Left ventricle myocardium inferior (tissue), 1 donor: ENCODE measurements at regions not wholly inside any gene's neighbourhood (a gene's known extent, or its start where the extent isn't known, plus 50 kb on each side); places are given as distances from the start of the nearest gene placed in this dataset.

Experiments used
- DNase-seq: peaks from one replicate; pipeline ENCODE4 v3.0.0-alpha.2; 2020
- H3K27ac ChIP-seq: fragments of 200-600 bp; replicated peaks from 2 replicates; pipeline ENCODE4 v1.8.0; 2021
- H3K27me3 ChIP-seq: fragments of 200-600 bp; 2 replicates; pipeline ENCODE4 v1.8.0; 2021; ENCODE audit warnings: low read depth
- H3K36me3 ChIP-seq: fragments of 200-600 bp; 2 replicates; pipeline ENCODE4 v1.8.0; 2021
- H3K4me1 ChIP-seq: fragments of 200-600 bp; 2 replicates; pipeline ENCODE4 v1.8.0; 2021
- H3K4me3 ChIP-seq: fragments of 200-600 bp; 2 replicates; pipeline ENCODE4 v1.8.0; 2021; ENCODE audit warnings: mild to moderate bottlenecking, moderate library complexity
- H3K9me3 ChIP-seq: fragments of 200-600 bp; replicated peaks from 2 replicates; pipeline ENCODE4 v1.8.0; 2021
- intact Hi-C: fragments of 100-400 bp; cut with micrococcal nuclease; formaldehyde crosslinking; loops from one replicate; pipeline ENCODE4 v1.11.0; 2022
- TF ChIP-seq, protein P1 (sequence below): fragments of 200-600 bp; IDR thresholded peaks from 2 replicates; pipeline ENCODE4 v1.8.0; 2021; ENCODE audit warnings: antibody characterized with exemption, mild to moderate bottlenecking, borderline replicate concordance
- donor health status: DM: no; HTN: yes; CAD: no; lungs with severe emphysema.

DNA sequence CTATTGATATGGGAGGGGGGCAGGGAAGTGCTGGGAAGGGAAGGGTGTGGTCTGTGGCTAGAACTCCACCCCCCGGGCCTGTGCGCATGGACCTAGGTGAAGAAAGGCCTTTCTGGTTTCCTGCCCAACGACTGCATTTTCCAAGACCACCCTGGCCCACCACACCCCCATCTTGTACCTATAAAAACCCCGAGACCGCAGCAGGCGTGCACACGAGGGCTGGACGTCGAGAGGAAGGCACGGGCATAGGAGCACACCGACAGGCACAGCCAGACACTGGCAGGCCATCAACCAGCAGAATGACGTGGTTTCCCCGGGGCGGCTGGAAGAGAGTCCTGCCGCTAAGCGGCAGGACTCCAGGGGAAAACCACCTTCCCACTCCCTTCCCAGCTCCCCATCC, 981.1 kb downstream of the PCDH7 start:
- no peaks in the 10 kb centered on the region for H3K9me3 ChIP-seq
- DNase-seq, result no peak
- H3K4me1 ChIP-seq, result no peaks in the 10 kb centered on the region
- H3K36me3 ChIP-seq, result no peaks in the 10 kb centered on the region
- H3K27ac ChIP-seq, result no peak overlapping the region
- no peaks in the 10 kb centered on the region for H3K27me3 ChIP-seq
- no peak overlapping the region for H3K4me3 ChIP-seq
- intact Hi-C loops, result no loop called here
- TF ChIP-seq, protein P1, sequence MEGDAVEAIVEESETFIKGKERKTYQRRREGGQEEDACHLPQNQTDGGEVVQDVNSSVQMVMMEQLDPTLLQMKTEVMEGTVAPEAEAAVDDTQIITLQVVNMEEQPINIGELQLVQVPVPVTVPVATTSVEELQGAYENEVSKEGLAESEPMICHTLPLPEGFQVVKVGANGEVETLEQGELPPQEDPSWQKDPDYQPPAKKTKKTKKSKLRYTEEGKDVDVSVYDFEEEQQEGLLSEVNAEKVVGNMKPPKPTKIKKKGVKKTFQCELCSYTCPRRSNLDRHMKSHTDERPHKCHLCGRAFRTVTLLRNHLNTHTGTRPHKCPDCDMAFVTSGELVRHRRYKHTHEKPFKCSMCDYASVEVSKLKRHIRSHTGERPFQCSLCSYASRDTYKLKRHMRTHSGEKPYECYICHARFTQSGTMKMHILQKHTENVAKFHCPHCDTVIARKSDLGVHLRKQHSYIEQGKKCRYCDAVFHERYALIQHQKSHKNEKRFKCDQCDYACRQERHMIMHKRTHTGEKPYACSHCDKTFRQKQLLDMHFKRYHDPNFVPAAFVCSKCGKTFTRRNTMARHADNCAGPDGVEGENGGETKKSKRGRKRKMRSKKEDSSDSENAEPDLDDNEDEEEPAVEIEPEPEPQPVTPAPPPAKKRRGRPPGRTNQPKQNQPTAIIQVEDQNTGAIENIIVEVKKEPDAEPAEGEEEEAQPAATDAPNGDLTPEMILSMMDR, result no peak

- intact Hi-C loops, result no loop called here
- H3K9me3 ChIP-seq, result no peaks in the 10 kb centered on the region
- no peak overlapping the region for H3K27ac ChIP-seq
- no peaks in the 10 kb centered on the region for H3K36me3 ChIP-seq
- TF ChIP-seq, protein P1, result no peak
- H3K27me3 ChIP-seq, result no peaks in the 10 kb centered on the region
- no peaks in the 10 kb centered on the region for H3K4me1 ChIP-seq
- no peak overlapping the region for H3K4me3 ChIP-seq
- no peak for DNase-seq
Measured at GRCh38 chr4:31702326-31702725, 982.2 kb downstream of the PCDH7 start.

DNA sequence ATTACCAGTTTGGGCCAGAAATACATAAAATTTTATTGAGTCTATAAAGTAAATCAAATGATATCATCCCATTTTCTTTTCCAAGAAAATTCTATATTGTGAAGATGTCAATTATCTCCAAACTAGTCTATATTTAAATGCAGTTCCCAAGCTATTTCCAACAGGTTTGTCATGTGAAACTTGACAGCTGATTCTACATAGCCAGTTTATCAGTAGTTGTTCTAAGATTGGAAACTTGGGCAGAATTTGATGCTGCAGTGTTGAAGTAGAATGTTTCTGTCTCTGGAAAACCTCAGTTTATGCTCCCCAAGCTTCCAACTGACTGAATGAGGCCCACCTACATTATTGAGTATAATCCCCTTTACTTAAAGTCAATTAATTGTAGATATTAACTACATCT, 994.1 kb downstream of the PCDH7 start:
- H3K4me1 ChIP-seq, result no peaks in the 10 kb centered on the region
- no peaks in the 10 kb centered on the region for H3K36me3 ChIP-seq
- peaks cover 3% of the 10 kb centered on the region for H3K9me3 ChIP-seq
- no peaks in the 10 kb centered on the region for H3K27me3 ChIP-seq
- intact Hi-C loops, result no loop called here
- TF ChIP-seq, protein P1, result no peak
- no peak overlapping the region for H3K4me3 ChIP-seq
- H3K27ac ChIP-seq, result no peak overlapping the region
- DNase-seq, result no peak

- intact Hi-C loops, result no loop called here
Measured at GRCh38 chr4:31715302-31715701, 995.1 kb downstream of the PCDH7 start.

DNA sequence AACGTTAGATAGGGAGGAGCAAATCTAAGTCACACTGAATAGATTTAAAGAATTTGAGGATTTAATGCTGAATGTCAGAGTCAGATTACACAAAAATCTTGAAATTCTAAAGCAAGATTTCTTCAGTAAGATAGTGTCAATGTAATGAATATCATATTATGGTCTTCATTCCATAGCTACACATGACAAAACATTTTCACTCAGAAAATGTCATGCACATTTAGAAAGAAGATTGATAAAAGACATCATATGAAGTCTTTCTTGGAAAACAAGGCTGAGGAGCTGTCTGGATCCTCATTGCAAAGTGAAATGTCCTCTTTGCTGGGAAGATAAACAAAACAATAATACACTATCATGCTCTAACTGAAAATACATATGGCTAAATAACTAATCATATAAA, 1006.9 kb downstream of the PCDH7 start:
- no peaks in the 10 kb centered on the region for H3K9me3 ChIP-seq
- no peaks in the 10 kb centered on the region for H3K4me1 ChIP-seq
- no peak overlapping the region for H3K27ac ChIP-seq
- intact Hi-C loops, result no loop called here
- no peak overlapping the region for H3K4me3 ChIP-seq
- no peaks in the 10 kb centered on the region for H3K36me3 ChIP-seq
- TF ChIP-seq, protein P1, result no peak
- no peak for DNase-seq
- H3K27me3 ChIP-seq, result no peaks in the 10 kb centered on the region

More at GRCh38 chr4:31715302-31715701, 995.1 kb downstream of the PCDH7 start:
- DNase-seq, result no peak
- peaks cover 5% of the 10 kb centered on the region for H3K9me3 ChIP-seq
- H3K27me3 ChIP-seq, result no peaks in the 10 kb centered on the region
- TF ChIP-seq, protein P1, result no peak
- H3K36me3 ChIP-seq, result no peaks in the 10 kb centered on the region
- no peak overlapping the region for H3K27ac ChIP-seq
- no peak overlapping the region for H3K4me3 ChIP-seq
- no peaks in the 10 kb centered on the region for H3K4me1 ChIP-seq

- DNase-seq, result no peak
- Histone ChIP-seq H3K36me3 (no peaks in the 10 kb centered on the region), H3K4me3 (no peak overlapping the region), H3K4me1 (no peaks in the 10 kb centered on the region), H3K27ac (no peak overlapping the region), H3K27me3 (no peaks in the 10 kb centered on the region), H3K9me3 (no peaks in the 10 kb centered on the region)
- TF ChIP-seq, protein P1, result no peak
- intact Hi-C loops, result no loop called here
Measured at GRCh38 chr4:31735004-31735403, 1014.8 kb downstream of the PCDH7 start.
